Upper lobe of left lung (tissue), 4 donors: ENCODE measurements at regions not wholly inside any gene's neighbourhood (a gene's known extent, or its start where the extent isn't known, plus 50 kb on each side); places are given as distances from the start of the nearest gene placed in this dataset.

Experiments
- CTCF ChIP-seq, 6 experiments: fragments of 450-650 bp in 4 of 6; fragments of 200-600 bp in 2 of 6; sonication (generic) in 2 of 6; IDR thresholded peaks; one replicate each; pipeline ENCODE4 v1.5.1; 2016 to 2019; ENCODE audit warnings: antibody characterized with exemption in 6 of 6
- POLR2A ChIP-seq, 4 donors: fragments of 450-650 bp; IDR thresholded peaks; one replicate each; pipeline ENCODE4 v1.5.1; 2016 to 2017; ENCODE audit warnings: antibody characterized with exemption in 4 of 4, mild to moderate bottlenecking in 2 of 4
- POLR2AphosphoS5 ChIP-seq, 2 donors: sonication (generic); formaldehyde crosslinking; IDR thresholded peaks; one replicate each; pipeline ENCODE4 v1.5.1; 2017; ENCODE audit warnings: antibody characterized with exemption in 2 of 2

- TF ChIP-seq CTCF (IDR thresholded peaks at IDR 0.05) (no peak), POLR2A (IDR thresholded peaks at IDR 0.05) (no peak), POLR2AphosphoS5 (IDR thresholded peaks at IDR 0.05) (no peak)
These were observed 853.7 kb downstream of the MCTP2 start for GRCh38 chr15:95085056-95085455.
